ENCODE measurements at regions not wholly inside any gene's neighbourhood (a gene's known extent, or its start where the extent isn't known, plus 50 kb on each side); places are given as distances from the start of the nearest gene placed in this dataset.

DNA sequence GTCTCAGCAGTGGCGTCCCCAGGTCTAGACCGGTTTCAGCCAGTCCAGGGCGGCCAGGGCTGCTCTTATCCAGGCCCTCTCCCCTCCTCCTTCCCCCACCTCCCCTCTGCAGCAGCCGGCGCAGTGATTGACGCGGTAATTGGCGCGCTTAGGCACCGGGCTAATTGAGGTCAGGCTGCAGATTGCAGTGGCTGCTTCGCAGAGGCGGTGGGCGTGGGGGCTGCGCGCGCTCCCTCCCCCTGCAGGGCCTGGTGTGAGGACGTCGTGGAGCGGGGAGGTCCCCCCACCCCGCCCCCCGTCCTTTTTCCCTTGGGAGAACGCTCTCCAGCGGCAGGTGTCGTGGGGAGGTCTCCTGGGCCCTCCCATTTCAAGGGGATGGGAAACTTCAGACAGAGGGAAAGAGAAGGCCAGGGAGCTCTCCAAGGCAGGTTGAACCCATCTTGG is 70.4 kb upstream of the BLCAP start:
- in situ Hi-C loops (cut with MboI; ENCODE audit: low sequenced_read_pairs in 4 of 4) (loop anchor here in 1 of 4 donors (25.0 kb wide), 1 partner anchor 589 kb away; no protein-coding TSS in a partner anchor), intact Hi-C loops (cut with DNase I; ENCODE audit: low total_unique reads) (no loop called here)
- H3K4me1 ChIP-seq = no peaks in the 10 kb centered on the region
- no peaks in the 10 kb centered on the region for H3K36me3 ChIP-seq
- peaks cover 16 to 21% (median 18%) of the 10 kb centered on the region in 3 donors for H3K27me3 ChIP-seq
- DNase-seq (no peak), ATAC-seq (no peak)
- TF ChIP-seq, protein P1, sequence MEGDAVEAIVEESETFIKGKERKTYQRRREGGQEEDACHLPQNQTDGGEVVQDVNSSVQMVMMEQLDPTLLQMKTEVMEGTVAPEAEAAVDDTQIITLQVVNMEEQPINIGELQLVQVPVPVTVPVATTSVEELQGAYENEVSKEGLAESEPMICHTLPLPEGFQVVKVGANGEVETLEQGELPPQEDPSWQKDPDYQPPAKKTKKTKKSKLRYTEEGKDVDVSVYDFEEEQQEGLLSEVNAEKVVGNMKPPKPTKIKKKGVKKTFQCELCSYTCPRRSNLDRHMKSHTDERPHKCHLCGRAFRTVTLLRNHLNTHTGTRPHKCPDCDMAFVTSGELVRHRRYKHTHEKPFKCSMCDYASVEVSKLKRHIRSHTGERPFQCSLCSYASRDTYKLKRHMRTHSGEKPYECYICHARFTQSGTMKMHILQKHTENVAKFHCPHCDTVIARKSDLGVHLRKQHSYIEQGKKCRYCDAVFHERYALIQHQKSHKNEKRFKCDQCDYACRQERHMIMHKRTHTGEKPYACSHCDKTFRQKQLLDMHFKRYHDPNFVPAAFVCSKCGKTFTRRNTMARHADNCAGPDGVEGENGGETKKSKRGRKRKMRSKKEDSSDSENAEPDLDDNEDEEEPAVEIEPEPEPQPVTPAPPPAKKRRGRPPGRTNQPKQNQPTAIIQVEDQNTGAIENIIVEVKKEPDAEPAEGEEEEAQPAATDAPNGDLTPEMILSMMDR (IDR thresholded peaks at IDR 0.05 in 4 of 5, conservative IDR thresholded peaks at IDR 0.05 in 1 of 5) = no peak
- no peak for TF ChIP-seq POLR2A (IDR thresholded peaks at IDR 0.05)
- H3K27ac ChIP-seq = no peak overlapping the region
- H3K4me3 ChIP-seq = no peak overlapping the region
- no peaks in the 10 kb centered on the region for H3K9me3 ChIP-seq

DNA sequence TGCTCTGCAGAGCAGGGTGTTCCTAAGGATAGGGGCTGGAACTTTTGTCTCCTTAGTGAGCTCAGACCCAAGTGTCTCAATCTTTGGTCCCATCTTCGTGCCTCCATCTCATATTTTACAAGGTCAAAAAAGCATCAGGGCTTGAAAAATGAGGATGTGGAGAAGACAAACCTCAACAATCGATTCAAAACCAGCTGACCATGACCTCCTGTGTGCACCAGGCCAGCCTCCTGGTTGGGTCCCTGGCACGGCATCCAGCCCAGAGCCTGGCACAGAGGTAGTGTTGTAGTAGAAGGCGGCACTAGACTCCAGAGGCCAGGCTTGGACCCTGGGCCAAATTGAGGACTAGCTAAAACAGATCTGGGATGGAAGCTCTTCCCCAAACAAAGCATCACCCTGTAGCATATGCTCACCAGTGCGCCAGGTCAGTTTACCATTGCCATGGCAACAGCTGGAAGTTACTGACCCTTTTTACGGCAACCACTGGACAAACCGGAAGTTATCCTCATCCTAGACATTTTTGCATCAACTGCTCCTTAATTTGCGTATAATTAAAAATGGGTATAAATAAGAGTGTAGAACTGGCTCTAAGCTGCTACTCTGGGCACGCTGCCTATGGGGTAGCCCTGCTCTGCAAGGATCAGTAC is 69.3 kb upstream of the BLCAP start:
- no peak for ATAC-seq
- intact Hi-C loops (cut with DNase I; ENCODE audit: low total_unique reads) (no loop called here), in situ Hi-C loops (cut with MboI; ENCODE audit: low sequenced_read_pairs in 4 of 4) (loop anchor here in 1 of 4 donors (25.0 kb wide), 1 partner anchor 590 kb away; no protein-coding TSS in a partner anchor)
- no peak overlapping the region for H3K27ac ChIP-seq
- no peak for DNase-seq
- peaks cover 18 to 21% (median 18%) of the 10 kb centered on the region in 3 donors for H3K27me3 ChIP-seq
- no peaks in the 10 kb centered on the region for H3K36me3 ChIP-seq
- no peak overlapping the region for H3K4me3 ChIP-seq
- no peak for TF ChIP-seq POLR2A (IDR thresholded peaks at IDR 0.05)
- TF ChIP-seq, protein P1 (IDR thresholded peaks at IDR 0.05 in 4 of 5, conservative IDR thresholded peaks at IDR 0.05 in 1 of 5) = no peak
- H3K4me1 ChIP-seq = no peaks in the 10 kb centered on the region
- no peaks in the 10 kb centered on the region for H3K9me3 ChIP-seq

DNA sequence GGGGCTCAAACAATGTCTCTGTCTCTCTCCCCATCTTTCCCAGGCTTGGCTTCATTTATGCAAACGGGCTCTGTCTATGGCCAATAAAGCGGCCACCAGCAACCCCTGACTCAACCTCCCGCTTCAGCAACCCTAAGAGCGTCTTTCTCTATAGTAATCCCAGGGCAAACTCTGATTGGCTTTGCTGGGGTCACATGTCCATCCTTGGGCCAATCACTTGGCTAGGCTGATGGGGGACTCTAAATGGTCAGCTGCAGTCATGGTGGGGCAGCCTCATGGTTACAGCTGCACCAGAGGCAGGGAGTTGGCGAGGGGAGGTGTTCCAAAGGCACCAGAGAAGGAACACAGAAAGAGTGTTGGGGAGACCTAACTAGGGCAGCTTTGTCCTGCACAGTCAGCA is 68.5 kb upstream of the BLCAP start:
- in situ Hi-C loops (cut with MboI; ENCODE audit: low sequenced_read_pairs in 4 of 4) = loop anchor here in 1 of 4 donors (25.0 kb wide), 1 partner anchor 591 kb away; no protein-coding TSS in a partner anchor
- H3K27me3 ChIP-seq = peaks cover 18 to 26% (median 21%) of the 10 kb centered on the region in 3 donors
- ATAC-seq (no peak), DNase-seq (no peak)
- H3K9me3 ChIP-seq = no peaks in the 10 kb centered on the region
- intact Hi-C loops (cut with DNase I; ENCODE audit: low total_unique reads) = no loop called here
- H3K27ac ChIP-seq = no peak overlapping the region
- H3K36me3 ChIP-seq = no peaks in the 10 kb centered on the region
- H3K4me1 ChIP-seq = no peaks in the 10 kb centered on the region
- TF ChIP-seq, protein P1 (IDR thresholded peaks at IDR 0.05 in 4 of 5, conservative IDR thresholded peaks at IDR 0.05 in 1 of 5) = no peak
- no peak for TF ChIP-seq POLR2A (IDR thresholded peaks at IDR 0.05)
- H3K4me3 ChIP-seq = no peak overlapping the region

DNA sequence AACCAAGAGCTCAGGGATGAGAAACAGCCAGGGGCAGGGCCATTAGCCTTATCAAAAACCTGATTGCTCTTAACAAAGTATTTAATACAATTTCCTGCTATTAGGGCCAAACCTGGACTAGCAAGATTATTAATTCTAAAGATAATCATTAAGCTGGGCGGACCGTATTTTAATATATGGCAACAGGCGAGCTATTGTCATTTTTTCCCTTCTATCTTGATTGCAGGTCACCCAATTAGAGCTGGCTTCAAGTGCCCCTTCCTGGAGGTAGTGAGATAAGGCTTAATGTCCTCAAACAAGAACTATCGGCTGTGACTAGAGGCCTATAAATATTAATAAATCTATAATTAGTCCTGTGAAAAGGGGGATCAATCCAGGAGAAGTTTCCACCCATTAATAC is 66.0 kb upstream of the BLCAP start:
- no peaks in the 10 kb centered on the region for H3K4me1 ChIP-seq
- H3K36me3 ChIP-seq = no peaks in the 10 kb centered on the region
- H3K27me3 ChIP-seq = peaks cover 18 to 26% (median 21%) of the 10 kb centered on the region in 3 donors
- DNase-seq (no peak), ATAC-seq (no peak)
- TF ChIP-seq, protein P1 (IDR thresholded peaks at IDR 0.05 in 4 of 5, conservative IDR thresholded peaks at IDR 0.05 in 1 of 5) = no peak
- TF ChIP-seq POLR2A (IDR thresholded peaks at IDR 0.05) = no peak
- H3K27ac ChIP-seq = no peak overlapping the region
- in situ Hi-C loops (cut with MboI; ENCODE audit: low sequenced_read_pairs in 4 of 4) = loop anchor here in 1 of 4 donors (25.0 kb wide), 1 partner anchor 594 kb away; no protein-coding TSS in a partner anchor
- no peaks in the 10 kb centered on the region for H3K9me3 ChIP-seq
- intact Hi-C loops (cut with DNase I; ENCODE audit: low total_unique reads) = no loop called here
- H3K4me3 ChIP-seq = no peak overlapping the region
